DMS 273 (cell line): ENCODE measurements at regions not wholly inside any gene's neighbourhood (a gene's known extent, or its start where the extent isn't known, plus 50 kb on each side); places are given as distances from the start of the nearest gene placed in this dataset.
"Not testable (repeated sequence)": the region's sequence is repeated elsewhere in the genome, so short reads cannot be mapped to it uniquely, and the experiment has no call there.

Experiments used
- DNase-seq: peaks from one replicate; lab custom pipeline; 2025; ENCODE audit not compliant: unreplicated experiment; lab: John Stamatoyannopoulos, UW

GRCh38 chr2:82226441-82226840, 1921.9 kb upstream of the LRRTM1 start:
- no peak for DNase-seq

GRCh38 chr2:82224301-82224940, 1919.9 kb upstream of the LRRTM1 start:
- DNase-seq: no peak

GRCh38 chr2:82215212-82215611, 1910.7 kb upstream of the LRRTM1 start:
- peak; percentile 0 for DNase-seq

GRCh38 chr2:82199493-82199852, 1894.9 kb upstream of the LRRTM1 start:
- DNase-seq: no peak

- DNase-seq: no peak
Measured at GRCh38 chr2:82198809-82199492, 1894.4 kb upstream of the LRRTM1 start.

GRCh38 chr2:82182270-82182669, 1877.7 kb upstream of the LRRTM1 start:
- no peak for DNase-seq

- not testable (repeated sequence) for DNase-seq
Measured at GRCh38 chr2:82175210-82175609, 1870.7 kb upstream of the LRRTM1 start.

GRCh38 chr2:82172483-82172882, 1867.9 kb upstream of the LRRTM1 start:
- no peak for DNase-seq

GRCh38 chr2:82169379-82169778, 1864.8 kb upstream of the LRRTM1 start:
- no peak for DNase-seq

- DNase-seq: no peak
Measured at GRCh38 chr2:82165377-82165776, 1860.8 kb upstream of the LRRTM1 start.

- no peak for DNase-seq
Measured at GRCh38 chr2:82158150-82158549, 1853.6 kb upstream of the LRRTM1 start.

- DNase-seq: no peak
Measured at GRCh38 chr2:82155469-82155868, 1850.9 kb upstream of the LRRTM1 start.

- DNase-seq: no peak
Measured at GRCh38 chr2:82143343-82143742, 1838.8 kb upstream of the LRRTM1 start.

GRCh38 chr2:82139979-82140611, 1835.5 kb upstream of the LRRTM1 start:
- no peak for DNase-seq

- DNase-seq: no peak
Measured at GRCh38 chr2:82137441-82137840, 1832.9 kb upstream of the LRRTM1 start.

GRCh38 chr2:82128051-82128450, 1823.5 kb upstream of the LRRTM1 start:
- no peak for DNase-seq

- no peak for DNase-seq
Measured at GRCh38 chr2:82124629-82125028, 1820.1 kb upstream of the LRRTM1 start.

- DNase-seq: no peak
Measured at GRCh38 chr2:82120654-82121053, 1816.1 kb upstream of the LRRTM1 start.

GRCh38 chr2:82120115-82120514, 1815.6 kb upstream of the LRRTM1 start:
- no peak for DNase-seq

- DNase-seq: no peak
Measured at GRCh38 chr2:82109418-82109817, 1804.9 kb upstream of the LRRTM1 start.

- no peak for DNase-seq
Measured at GRCh38 chr2:82098617-82099016, 1794.1 kb upstream of the LRRTM1 start.

GRCh38 chr2:82089518-82089917, 1785.0 kb upstream of the LRRTM1 start:
- no peak for DNase-seq
